Coronary artery (tissue), 2 donors: ENCODE measurements at regions not wholly inside any gene's neighbourhood (a gene's known extent, or its start where the extent isn't known, plus 50 kb on each side); places are given as distances from the start of the nearest gene placed in this dataset.
"Not testable (repeated sequence)": the region's sequence is repeated elsewhere in the genome, so short reads cannot be mapped to it uniquely, and the experiment has no call there.

Experiments
- DNase-seq: peaks from one replicate; pipeline ENCODE4 v3.0.0-alpha.2; 2017; ENCODE audit warnings: low spot score
- H3K27ac ChIP-seq, 2 donors: fragments of 200-600 bp; sonication (generic); one replicate each; pipeline ENCODE4 v1.5.1; 2016 to 2019
- H3K4me3 ChIP-seq: fragments of 200-600 bp; sonication (generic); 2 replicates; pipeline ENCODE4 v1.5.1; 2016; ENCODE audit warnings: mild to moderate bottlenecking, moderate library complexity
- TF ChIP-seq, protein P1 (sequence below): fragments of 200-600 bp; sonication (generic); IDR thresholded peaks from one replicate; pipeline ENCODE4 v1.5.1; 2019; ENCODE audit warnings: antibody characterized with exemption

- TF ChIP-seq, protein P1, sequence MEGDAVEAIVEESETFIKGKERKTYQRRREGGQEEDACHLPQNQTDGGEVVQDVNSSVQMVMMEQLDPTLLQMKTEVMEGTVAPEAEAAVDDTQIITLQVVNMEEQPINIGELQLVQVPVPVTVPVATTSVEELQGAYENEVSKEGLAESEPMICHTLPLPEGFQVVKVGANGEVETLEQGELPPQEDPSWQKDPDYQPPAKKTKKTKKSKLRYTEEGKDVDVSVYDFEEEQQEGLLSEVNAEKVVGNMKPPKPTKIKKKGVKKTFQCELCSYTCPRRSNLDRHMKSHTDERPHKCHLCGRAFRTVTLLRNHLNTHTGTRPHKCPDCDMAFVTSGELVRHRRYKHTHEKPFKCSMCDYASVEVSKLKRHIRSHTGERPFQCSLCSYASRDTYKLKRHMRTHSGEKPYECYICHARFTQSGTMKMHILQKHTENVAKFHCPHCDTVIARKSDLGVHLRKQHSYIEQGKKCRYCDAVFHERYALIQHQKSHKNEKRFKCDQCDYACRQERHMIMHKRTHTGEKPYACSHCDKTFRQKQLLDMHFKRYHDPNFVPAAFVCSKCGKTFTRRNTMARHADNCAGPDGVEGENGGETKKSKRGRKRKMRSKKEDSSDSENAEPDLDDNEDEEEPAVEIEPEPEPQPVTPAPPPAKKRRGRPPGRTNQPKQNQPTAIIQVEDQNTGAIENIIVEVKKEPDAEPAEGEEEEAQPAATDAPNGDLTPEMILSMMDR = no peak
- DNase-seq = no peak
- Histone ChIP-seq H3K27ac (no peak overlapping the region), H3K4me3 (no peak overlapping the region)
These were observed 79.0 kb downstream of the SOX3 start for GRCh38 chrX:140425712-140426395.

GRCh38 chrX:140422501-140422900, 82.4 kb downstream of the SOX3 start:
- TF ChIP-seq, protein P1 = no peak
- H3K4me3 ChIP-seq = no peak overlapping the region
- no peak for DNase-seq
- H3K27ac ChIP-seq = no peak overlapping the region

DNA sequence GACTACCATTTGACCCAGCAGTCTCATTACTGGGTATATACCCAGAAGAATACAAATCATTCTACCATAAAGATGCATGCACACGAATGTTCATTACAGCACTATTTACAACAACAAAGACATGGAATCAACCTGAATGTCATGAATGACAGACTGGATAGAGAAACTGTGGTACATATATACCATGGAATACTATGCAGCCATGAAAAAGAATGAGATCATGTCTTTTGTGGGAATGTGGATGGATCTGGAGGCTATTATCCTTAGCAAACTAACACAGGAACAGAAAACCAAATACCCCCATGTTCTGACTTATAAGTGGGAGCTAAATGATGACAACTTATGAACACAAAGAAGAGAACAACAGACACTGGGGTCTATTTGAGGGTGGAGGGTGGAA, 102.7 kb downstream of the SOX3 start:
- H3K4me3 ChIP-seq, H3K27ac ChIP-seq: not testable (repeated sequence)

GRCh38 chrX:140396326-140396725, 108.5 kb downstream of the SOX3 start:
- not testable (repeated sequence) for H3K27ac ChIP-seq, DNase-seq, H3K4me3 ChIP-seq

More for the DNA sequence above, 102.7 kb downstream of the SOX3 start:
- DNase-seq = not testable (repeated sequence)

- TF ChIP-seq, protein P1 = no peak
- DNase-seq = no peak
- H3K27ac ChIP-seq = no peak overlapping the region
- H3K4me3 ChIP-seq = no peak overlapping the region
These were observed 111.4 kb downstream of the SOX3 start for GRCh38 chrX:140393507-140393906.

GRCh38 chrX:140391313-140391712, 113.6 kb downstream of the SOX3 start:
- DNase-seq = no peak
- Histone ChIP-seq H3K4me3 (no peak overlapping the region), H3K27ac (no peak overlapping the region)
- TF ChIP-seq, protein P1 = no peak

DNA sequence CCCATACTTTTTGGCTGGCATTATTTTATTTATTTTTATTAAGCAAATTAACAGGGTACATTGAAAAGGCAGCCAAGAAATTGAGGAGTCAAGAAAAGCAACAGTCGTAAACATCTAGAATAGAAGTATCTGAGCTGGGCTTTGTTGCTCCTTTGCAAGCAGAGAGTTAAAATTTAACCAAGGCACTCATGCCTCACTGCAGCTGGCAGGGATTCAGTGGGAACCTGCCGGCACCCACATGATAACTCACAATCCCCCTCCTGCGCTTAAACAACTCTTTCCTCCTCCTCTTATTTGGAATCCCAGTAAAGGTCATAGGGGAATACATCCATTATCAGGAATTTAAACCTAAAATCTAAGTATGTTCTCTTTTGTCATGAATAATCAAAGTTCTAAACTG, 115.5 kb downstream of the SOX3 start:
- no peak overlapping the region for H3K27ac ChIP-seq
- H3K4me3 ChIP-seq = no peak overlapping the region
- DNase-seq = no peak
- TF ChIP-seq, protein P1 = no peak

DNA sequence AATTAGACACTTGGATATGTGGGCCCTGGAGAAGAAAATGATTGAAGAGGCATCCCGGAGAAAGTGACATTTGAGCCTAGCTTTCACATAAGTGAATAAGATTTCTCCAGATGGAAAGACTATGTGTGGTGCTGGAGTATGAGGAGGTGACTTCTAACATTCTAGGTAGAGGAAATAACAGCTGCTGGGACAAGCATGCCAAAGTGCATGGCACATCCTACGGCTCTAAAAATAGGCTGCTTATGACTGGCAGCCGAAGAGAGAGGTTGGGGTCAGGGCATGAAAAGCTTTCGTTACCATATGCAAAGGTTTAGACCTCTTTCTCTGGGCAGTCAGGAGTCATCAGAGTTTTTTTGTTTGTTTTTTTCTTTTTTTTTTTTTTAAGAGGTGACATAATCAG, 142.0 kb downstream of the SOX3 start:
- H3K4me3 ChIP-seq = no peak overlapping the region
- DNase-seq = no peak
- H3K27ac ChIP-seq = no peak overlapping the region
- TF ChIP-seq, protein P1 = no peak
